ENCODE measurements at regions not wholly inside any gene's neighbourhood (a gene's known extent, or its start where the extent isn't known, plus 50 kb on each side); places are given as distances from the start of the nearest gene placed in this dataset.

DNA sequence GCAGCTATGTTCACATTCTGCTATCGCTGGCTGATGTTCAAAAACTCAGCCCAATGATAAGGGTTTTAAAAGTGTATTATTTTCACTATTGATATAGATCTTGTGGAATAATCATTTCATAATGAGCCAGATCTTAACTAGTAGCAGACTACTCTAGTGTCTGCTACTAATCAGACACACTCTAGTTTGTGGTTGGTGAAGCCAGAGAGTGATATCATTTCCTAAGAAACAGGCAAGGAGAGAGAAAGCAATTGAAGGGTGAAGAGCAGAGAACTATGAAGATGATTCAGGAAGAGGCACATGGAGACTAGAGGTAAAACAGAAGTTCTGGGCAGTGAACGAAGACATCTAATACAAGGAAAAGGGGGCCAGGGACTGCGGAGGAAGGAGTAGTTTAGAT, 58.2 kb upstream of the BET1 start:
- H3K27me3 Mint-ChIP-seq: peaks cover 32 to 36% of the 10 kb centered on the region in 2 donors
- CTCF ChIA-PET: no interaction called here
- no peak for ATAC-seq (replicated peaks in 1 of 4)
- no peak overlapping the region for H3K4me3 Mint-ChIP-seq
- H3K4me1 Mint-ChIP-seq: peaks cover 8 to 17% (median 9%) of the 10 kb centered on the region in 3 donors
- H3K27ac Mint-ChIP-seq: no peak overlapping the region
- peaks cover 2 to 5% of the 10 kb centered on the region in 2 experiments for H3K27me3 ChIP-seq (replicated peaks in 1 of 2; ENCODE audit: control insufficient read depth in 2 of 2, extremely low read depth in 1 of 2, insufficient read depth in 2 of 2, low read length in 1 of 2)
- no peaks in the 10 kb centered on the region for H3K9me3 Mint-ChIP-seq
- no peak overlapping the region for H3K4me3 ChIP-seq (ENCODE audit: control insufficient read depth in 1 of 2, extremely low read depth in 1 of 2, low read length in 1 of 2)
- WGBS (ENCODE audit: insufficient coverage): 100% methylated on average over 1 of the region's 3 CpGs
- no peak for DNase-seq
- H3K4me1 ChIP-seq (ENCODE audit: control insufficient read depth in 1 of 2, extremely low read depth in 1 of 2, insufficient read depth in 2 of 2, low read length in 2 of 2): peaks cover 0 to 6% of the 10 kb centered on the region in 2 experiments
- no peaks in the 10 kb centered on the region for H3K36me3 Mint-ChIP-seq
- no peaks in the 10 kb centered on the region for H3K36me3 ChIP-seq (ENCODE audit: control insufficient read depth in 2 of 2, extremely low read depth in 1 of 2, insufficient read depth in 1 of 2, low read length in 1 of 2)
- H3K27ac ChIP-seq (ENCODE audit: low read length): no peak overlapping the region
- no peaks in the 10 kb centered on the region for H3K9me3 ChIP-seq
- POLR2A ChIA-PET: no interaction called here

DNA sequence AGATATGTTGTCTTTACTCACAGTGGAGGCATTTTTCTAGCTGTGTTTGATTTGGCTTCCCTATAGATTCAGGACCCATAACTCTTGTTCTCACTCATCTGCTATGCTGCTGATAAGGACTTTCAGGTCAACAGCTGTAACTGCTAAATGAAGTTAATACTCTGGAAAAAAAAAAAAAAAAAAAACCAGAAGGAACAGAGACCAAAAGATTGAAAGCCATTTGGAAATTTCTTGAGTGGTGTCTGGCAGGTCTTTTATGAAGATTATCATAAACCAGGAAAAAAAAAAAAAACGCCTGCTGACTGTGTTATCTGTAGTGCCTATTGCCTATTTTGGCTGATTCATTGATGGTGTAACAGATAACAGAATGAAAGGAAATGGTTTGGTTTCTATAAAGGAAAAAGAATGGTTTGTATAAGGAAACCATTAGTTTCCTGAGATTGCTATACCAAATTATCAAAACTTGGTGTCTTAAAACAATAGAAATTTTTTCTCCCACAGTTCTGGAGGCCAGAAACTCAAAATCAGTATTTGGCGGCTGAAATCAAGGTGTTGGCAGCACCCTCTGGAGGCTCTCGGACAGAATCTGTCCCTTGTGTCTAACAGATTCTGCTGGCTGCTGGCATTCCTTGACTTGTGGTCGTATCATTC, 60.5 kb upstream of the BET1 start:
- no peaks in the 10 kb centered on the region for H3K36me3 ChIP-seq (ENCODE audit: control insufficient read depth in 2 of 2, extremely low read depth in 1 of 2, insufficient read depth in 1 of 2, low read length in 1 of 2)
- POLR2A ChIA-PET: no interaction called here
- Mint-ChIP-seq H3K36me3 (no peaks in the 10 kb centered on the region), H3K4me3 (no peak overlapping the region), H3K27me3 (peaks cover 37 to 40% of the 10 kb centered on the region in 2 donors), H3K27ac (no peak overlapping the region), H3K4me1 (peaks cover 8 to 17% (median 9%) of the 10 kb centered on the region in 3 donors), H3K9me3 (no peaks in the 10 kb centered on the region)
- H3K27ac ChIP-seq (ENCODE audit: low read length): no peak overlapping the region
- H3K27me3 ChIP-seq (replicated peaks in 1 of 2; ENCODE audit: control insufficient read depth in 2 of 2, extremely low read depth in 1 of 2, insufficient read depth in 2 of 2, low read length in 1 of 2): peaks cover 2 to 8% of the 10 kb centered on the region in 2 experiments
- 0% methylated on average over 3 of the region's 4 CpGs for WGBS (ENCODE audit: insufficient coverage)
- H3K4me3 ChIP-seq (ENCODE audit: control insufficient read depth in 1 of 2, extremely low read depth in 1 of 2, low read length in 1 of 2): no peak overlapping the region
- ATAC-seq (replicated peaks in 1 of 4): no peak
- CTCF ChIA-PET: interaction anchor here in 1 of 2 donors (0.6 to 0.7 kb wide), 3 partner anchors 19 to 1414 kb away, joined by 3 to 8 read pairs (median 3); no protein-coding TSS in a partner anchor
- H3K4me1 ChIP-seq (ENCODE audit: control insufficient read depth in 1 of 2, extremely low read depth in 1 of 2, insufficient read depth in 2 of 2, low read length in 2 of 2): peaks cover 0 to 6% of the 10 kb centered on the region in 2 experiments
- no peaks in the 10 kb centered on the region for H3K9me3 ChIP-seq
- DNase-seq: no peak

DNA sequence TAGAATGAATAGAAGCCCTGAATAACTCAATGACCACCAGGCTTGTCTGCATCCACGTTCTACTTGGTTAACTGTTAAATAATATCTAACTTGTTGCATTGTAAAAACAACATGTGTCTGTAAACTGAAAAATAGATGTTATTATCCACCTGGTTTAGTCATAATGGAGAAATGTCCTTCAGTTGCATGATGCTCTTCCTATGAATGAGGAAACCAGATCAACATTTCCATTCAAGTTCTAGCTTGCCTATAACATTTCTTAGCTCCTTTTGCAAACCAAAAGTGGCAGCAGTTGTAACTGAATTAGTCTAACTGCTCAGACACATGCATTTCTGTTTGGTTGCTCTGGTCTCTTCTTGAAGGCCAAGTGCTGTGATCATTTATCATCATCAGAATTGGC, 62.9 kb upstream of the BET1 start:
- Mint-ChIP-seq H3K27me3 (peaks cover 25 to 35% of the 10 kb centered on the region in 2 donors), H3K4me3 (no peak overlapping the region), H3K36me3 (no peaks in the 10 kb centered on the region), H3K27ac (no peak overlapping the region), H3K4me1 (peaks cover 8 to 17% (median 9%) of the 10 kb centered on the region in 3 donors), H3K9me3 (no peaks in the 10 kb centered on the region)
- POLR2A ChIA-PET: no interaction called here
- Histone ChIP-seq H3K9me3 (no peaks in the 10 kb centered on the region), H3K27me3 (replicated peaks in 1 of 2; ENCODE audit: control insufficient read depth in 2 of 2, extremely low read depth in 1 of 2, insufficient read depth in 2 of 2, low read length in 1 of 2) (peaks cover 2 to 13% of the 10 kb centered on the region in 2 experiments), H3K4me1 (ENCODE audit: control insufficient read depth in 1 of 2, extremely low read depth in 1 of 2, insufficient read depth in 2 of 2, low read length in 2 of 2) (peaks cover 0 to 6% of the 10 kb centered on the region in 2 experiments), H3K27ac (ENCODE audit: low read length) (no peak overlapping the region), H3K4me3 (ENCODE audit: control insufficient read depth in 1 of 2, extremely low read depth in 1 of 2, low read length in 1 of 2) (no peak overlapping the region), H3K36me3 (ENCODE audit: control insufficient read depth in 2 of 2, extremely low read depth in 1 of 2, insufficient read depth in 1 of 2, low read length in 1 of 2) (no peaks in the 10 kb centered on the region)
- DNase-seq: no peak
- CTCF ChIA-PET: no interaction called here
- ATAC-seq (replicated peaks in 1 of 4): no peak
- WGBS (ENCODE audit: insufficient coverage): no CpG with 5 or more reads among the region's 1 CpG

DNA sequence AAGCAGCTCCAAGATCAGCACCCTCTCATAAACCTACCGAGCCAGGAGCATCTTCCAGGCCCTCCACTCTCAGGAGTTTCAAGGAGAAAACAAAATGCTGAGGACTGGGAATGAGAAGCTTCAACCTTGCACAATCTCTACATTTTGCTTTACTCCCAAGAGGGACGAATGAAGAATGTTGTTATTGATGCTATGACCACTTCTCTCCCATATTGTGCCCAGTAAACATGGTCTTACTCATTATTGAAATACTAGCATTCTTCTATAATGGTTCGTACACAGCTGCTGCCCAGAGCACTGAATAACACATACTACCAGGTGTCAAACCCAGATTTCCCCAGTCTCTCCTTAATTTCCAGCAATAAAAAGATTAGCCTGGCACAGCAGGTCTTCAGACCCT, 63.4 kb upstream of the BET1 start:
- ATAC-seq (replicated peaks in 1 of 4) (no peak), DNase-seq (no peak)
- Mint-ChIP-seq H3K36me3 (no peaks in the 10 kb centered on the region), H3K4me1 (peaks cover 8 to 17% (median 9%) of the 10 kb centered on the region in 3 donors), H3K27ac (no peak overlapping the region), H3K4me3 (no peak overlapping the region), H3K27me3 (peaks cover 20 to 31% of the 10 kb centered on the region in 2 donors), H3K9me3 (no peaks in the 10 kb centered on the region)
- Histone ChIP-seq H3K27ac (ENCODE audit: low read length) (no peak overlapping the region), H3K4me1 (ENCODE audit: control insufficient read depth in 1 of 2, extremely low read depth in 1 of 2, insufficient read depth in 2 of 2, low read length in 2 of 2) (peaks cover 0 to 6% of the 10 kb centered on the region in 2 experiments), H3K27me3 (replicated peaks in 1 of 2; ENCODE audit: control insufficient read depth in 2 of 2, extremely low read depth in 1 of 2, insufficient read depth in 2 of 2, low read length in 1 of 2) (peaks cover 0 to 13% of the 10 kb centered on the region in 2 experiments), H3K36me3 (ENCODE audit: control insufficient read depth in 2 of 2, extremely low read depth in 1 of 2, insufficient read depth in 1 of 2, low read length in 1 of 2) (no peaks in the 10 kb centered on the region), H3K9me3 (no peaks in the 10 kb centered on the region), H3K4me3 (ENCODE audit: control insufficient read depth in 1 of 2, extremely low read depth in 1 of 2, low read length in 1 of 2) (no peak overlapping the region)
- no CpG with 5 or more reads among the region's 3 CpGs for WGBS (ENCODE audit: insufficient coverage)
- POLR2A ChIA-PET: interaction anchor here in 1 of 2 donors (0.6 kb wide), 1 partner anchor 8 kb away, joined by 3 read pairs; no protein-coding TSS in a partner anchor
- CTCF ChIA-PET: no interaction called here

DNA sequence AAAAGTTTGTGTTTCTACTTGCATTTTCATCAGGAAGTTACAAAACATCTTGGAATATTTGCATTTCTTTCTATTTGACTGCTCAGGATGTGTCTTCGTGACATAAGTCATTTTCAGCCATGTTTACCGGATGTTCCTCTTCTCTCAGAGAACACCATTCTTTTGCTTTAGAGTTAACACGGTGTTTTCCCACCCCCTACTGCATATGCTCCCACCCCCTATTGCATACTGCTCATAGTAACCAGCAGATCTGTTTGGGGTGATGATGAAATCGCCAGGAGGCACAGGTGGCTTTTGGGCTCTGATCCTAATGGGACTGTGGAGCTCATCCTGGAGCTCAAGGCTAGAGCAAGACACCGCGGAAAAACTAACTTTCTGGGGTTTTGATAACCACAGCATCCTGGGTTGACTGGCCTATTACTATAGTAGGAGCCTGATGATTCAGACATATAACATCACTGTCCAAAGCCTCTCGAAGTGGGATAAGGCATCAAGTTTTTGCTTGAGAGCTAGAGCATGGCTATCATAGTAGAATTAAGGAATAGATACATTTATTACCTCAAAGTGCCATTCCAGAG, 65.1 kb upstream of the BET1 start:
- Histone ChIP-seq H3K9me3 (no peaks in the 10 kb centered on the region), H3K4me1 (ENCODE audit: control insufficient read depth in 1 of 2, extremely low read depth in 1 of 2, insufficient read depth in 2 of 2, low read length in 2 of 2) (peaks cover 0 to 6% of the 10 kb centered on the region in 2 experiments), H3K27ac (ENCODE audit: low read length) (no peak overlapping the region), H3K36me3 (ENCODE audit: control insufficient read depth in 2 of 2, extremely low read depth in 1 of 2, insufficient read depth in 1 of 2, low read length in 1 of 2) (no peaks in the 10 kb centered on the region), H3K4me3 (ENCODE audit: control insufficient read depth in 1 of 2, extremely low read depth in 1 of 2, low read length in 1 of 2) (no peak overlapping the region), H3K27me3 (replicated peaks in 1 of 2; ENCODE audit: control insufficient read depth in 2 of 2, extremely low read depth in 1 of 2, insufficient read depth in 2 of 2, low read length in 1 of 2) (peaks cover 0 to 13% of the 10 kb centered on the region in 2 experiments)
- H3K36me3 Mint-ChIP-seq: no peaks in the 10 kb centered on the region
- DNase-seq: no peak
- no peak for ATAC-seq (replicated peaks in 1 of 4)
- peaks cover 23 to 27% of the 10 kb centered on the region in 2 donors for H3K27me3 Mint-ChIP-seq
- H3K27ac Mint-ChIP-seq: no peak overlapping the region
- WGBS (ENCODE audit: insufficient coverage): no CpG with 5 or more reads among the region's 7 CpGs
- no peak overlapping the region for H3K4me3 Mint-ChIP-seq
- ChIA-PET POLR2A (no interaction called here), CTCF (no interaction called here)
- H3K9me3 Mint-ChIP-seq: no peaks in the 10 kb centered on the region
- H3K4me1 Mint-ChIP-seq: peaks cover 8 to 17% (median 10%) of the 10 kb centered on the region in 3 donors

DNA sequence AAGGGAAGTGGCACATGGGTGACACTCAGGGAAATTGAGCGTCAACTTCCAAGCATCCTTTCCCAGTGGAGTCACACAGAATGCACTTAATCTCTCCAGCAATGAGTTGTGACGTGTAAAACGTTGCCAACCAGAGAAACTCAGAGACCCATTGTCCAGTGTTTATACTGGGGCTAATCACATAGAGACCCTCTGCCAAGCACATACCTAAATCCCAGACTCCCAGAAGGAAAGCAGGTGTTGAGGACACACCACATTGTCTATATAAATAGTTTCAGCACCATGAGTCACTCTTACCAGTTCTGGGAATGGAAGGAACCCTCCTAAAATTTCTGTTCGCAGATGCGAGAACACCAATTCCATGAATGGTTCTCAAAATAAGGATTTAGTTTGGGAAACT, 76.4 kb upstream of the BET1 start:
- 93% methylated on average over 3 of the region's 5 CpGs for WGBS (ENCODE audit: insufficient coverage)
- DNase-seq (no peak), ATAC-seq (replicated peaks in 1 of 4) (no peak)
- no peak overlapping the region for H3K27ac ChIP-seq (ENCODE audit: low read length)
- no peak overlapping the region for H3K27ac Mint-ChIP-seq
- ChIA-PET CTCF (no interaction called here), POLR2A (no interaction called here)
- H3K4me1 Mint-ChIP-seq: no peaks in the 10 kb centered on the region
- no peaks in the 10 kb centered on the region for H3K9me3 Mint-ChIP-seq
- H3K4me3 ChIP-seq (ENCODE audit: control insufficient read depth in 1 of 2, extremely low read depth in 1 of 2, low read length in 1 of 2): no peak overlapping the region
- H3K36me3 Mint-ChIP-seq: no peaks in the 10 kb centered on the region
- peaks cover 4 to 9% of the 10 kb centered on the region in 2 donors for H3K27me3 Mint-ChIP-seq
- H3K27me3 ChIP-seq (replicated peaks in 1 of 2; ENCODE audit: control insufficient read depth in 2 of 2, extremely low read depth in 1 of 2, insufficient read depth in 2 of 2, low read length in 1 of 2): peaks cover 0 to 3% of the 10 kb centered on the region in 2 experiments
- no peaks in the 10 kb centered on the region for H3K4me1 ChIP-seq (ENCODE audit: control insufficient read depth in 1 of 2, extremely low read depth in 1 of 2, insufficient read depth in 2 of 2, low read length in 2 of 2)
- no peak overlapping the region for H3K4me3 Mint-ChIP-seq
- no peaks in the 10 kb centered on the region for H3K36me3 ChIP-seq (ENCODE audit: control insufficient read depth in 2 of 2, extremely low read depth in 1 of 2, insufficient read depth in 1 of 2, low read length in 1 of 2)
- no peaks in the 10 kb centered on the region for H3K9me3 ChIP-seq
